Tibial nerve (tissue), 4 donors: ENCODE measurements at regions not wholly inside any gene's neighbourhood (a gene's known extent, or its start where the extent isn't known, plus 50 kb on each side); places are given as distances from the start of the nearest gene placed in this dataset.

Source experiments
- DNase-seq, 2 donors: peaks; one replicate each; pipeline ENCODE4 v3.0.0-alpha.2; 2019; ENCODE audit warnings: low spot score in 2 of 2
- H3K27ac ChIP-seq, 4 donors: fragments of 200-600 bp; sonication (generic) in 3 of 4; one replicate each; pipeline ENCODE4 v1.5.1; 2017 to 2019; ENCODE audit warnings: mild to moderate bottlenecking in 1 of 4
- H3K27me3 ChIP-seq, 2 donors: fragments of 200-600 bp; sonication (generic) in 1 of 2; one replicate each; pipeline versions ENCODE4 v1.5.1 to v1.6.0; 2017 to 2019
- H3K36me3 ChIP-seq, 3 donors: fragments of 200-600 bp; sonication (generic); one replicate each; pipeline ENCODE4 v1.5.1; 2018 to 2019
- H3K4me1 ChIP-seq, 4 donors: fragments of 200-600 bp; sonication (generic) in 3 of 4; one replicate each; pipeline ENCODE4 v1.5.1; 2017 to 2019
- H3K4me3 ChIP-seq, 4 donors: fragments of 200-600 bp; sonication (generic) in 3 of 4; one replicate each; pipeline ENCODE4 v1.5.1; 2017 to 2019; ENCODE audit warnings: mild to moderate bottlenecking in 1 of 4, moderate library complexity in 1 of 4
- H3K9me3 ChIP-seq, 4 donors: fragments of 200-600 bp; sonication (generic) in 3 of 4; one replicate each; pipeline ENCODE4 v1.5.1; 2017 to 2019
- CTCF ChIP-seq, 5 experiments: fragments of 200-600 bp in 3 of 5; fragments of 450-650 bp in 2 of 5; sonication (generic) in 3 of 5; IDR thresholded peaks; one replicate each; pipeline ENCODE4 v1.5.1; 2016 to 2019; ENCODE audit warnings: antibody characterized with exemption in 5 of 5, mild to moderate bottlenecking in 3 of 5, moderate library complexity in 2 of 5
- EP300 ChIP-seq, 2 donors: sonication (generic); formaldehyde crosslinking; IDR thresholded peaks; one replicate each; pipeline ENCODE4 v1.6.1; 2017; ENCODE audit warnings: antibody characterized with exemption in 2 of 2, mild to moderate bottlenecking in 1 of 2
- POLR2A ChIP-seq, 2 donors: fragments of 450-650 bp; IDR thresholded peaks; one replicate each; pipeline ENCODE4 v1.6.1; 2017; ENCODE audit warnings: antibody characterized with exemption in 2 of 2, mild to moderate bottlenecking in 2 of 2, moderate library complexity in 2 of 2
- WGBS, 2 donors: methylation state at CpG; one replicate each; pipeline ENCODE4 v1.1.5; 2018; 5-methylcytosine and 5-hydroxymethylcytosine counted together

- 2 to 3% methylated on average over 4 of the region's 4 CpGs for WGBS, 2 donors
- Histone ChIP-seq H3K9me3 (no peaks in the 10 kb centered on the region), H3K4me3 (no peak overlapping the region), H3K4me1 (peaks cover 0 to 3% (median 0%) of the 10 kb centered on the region in 4 donors), H3K27ac (no peak overlapping the region), H3K36me3 (no peaks in the 10 kb centered on the region), H3K27me3 (no peaks in the 10 kb centered on the region)
- DNase-seq: peak in 1 of 2 donors; percentile 64
- TF ChIP-seq EP300 (IDR thresholded peaks at IDR 0.05) (no peak), POLR2A (IDR thresholded peaks at IDR 0.05) (no peak), CTCF (IDR thresholded peaks at IDR 0.05) (peak; percentile 68 to 74 (median 72))
Measured at GRCh38 chr9:27726244-27727081, 153.2 kb upstream of the C9orf72 start.

- Histone ChIP-seq H3K4me3 (no peak overlapping the region), H3K36me3 (no peaks in the 10 kb centered on the region), H3K27ac (no peak overlapping the region), H3K9me3 (peaks cover 0 to 11% (median 0%) of the 10 kb centered on the region in 4 donors), H3K4me1 (no peaks in the 10 kb centered on the region), H3K27me3 (no peaks in the 10 kb centered on the region)
- 93 to 100% methylated on average over 1 of the region's 1 CpG for WGBS, 2 donors
- no peak for DNase-seq
- TF ChIP-seq CTCF (IDR thresholded peaks at IDR 0.05): no peak
- no peak for TF ChIP-seq POLR2A (IDR thresholded peaks at IDR 0.05)
- no peak for TF ChIP-seq EP300 (IDR thresholded peaks at IDR 0.05)
Measured at GRCh38 chr9:27732494-27732893, 159.2 kb upstream of the C9orf72 start.

GRCh38 chr9:27743490-27743889, 170.2 kb upstream of the C9orf72 start:
- no peaks in the 10 kb centered on the region for H3K27me3 ChIP-seq
- TF ChIP-seq CTCF (IDR thresholded peaks at IDR 0.05) (no peak), EP300 (IDR thresholded peaks at IDR 0.05) (no peak), POLR2A (IDR thresholded peaks at IDR 0.05) (no peak)
- WGBS, 2 donors: 80 to 94% methylated on average over 1 of the region's 1 CpG

GRCh38 chr9:27747450-27747849, 174.2 kb upstream of the C9orf72 start:
- WGBS, 2 donors: 9 to 18% methylated on average over 1 of the region's 1 CpG
- no peak for DNase-seq

More at GRCh38 chr9:27743490-27743889, 170.2 kb upstream of the C9orf72 start:
- Histone ChIP-seq H3K4me1 (no peaks in the 10 kb centered on the region), H3K9me3 (peaks cover 0 to 6% (median 0%) of the 10 kb centered on the region in 4 donors), H3K36me3 (no peaks in the 10 kb centered on the region), H3K27ac (no peak overlapping the region), H3K4me3 (no peak overlapping the region)
- no peak for DNase-seq

More at GRCh38 chr9:27747450-27747849, 174.2 kb upstream of the C9orf72 start:
- Histone ChIP-seq H3K4me1 (no peaks in the 10 kb centered on the region), H3K4me3 (no peak overlapping the region), H3K9me3 (no peaks in the 10 kb centered on the region), H3K36me3 (no peaks in the 10 kb centered on the region), H3K27me3 (no peaks in the 10 kb centered on the region), H3K27ac (no peak overlapping the region)
- TF ChIP-seq CTCF (IDR thresholded peaks at IDR 0.05) (no peak), EP300 (IDR thresholded peaks at IDR 0.05) (no peak), POLR2A (IDR thresholded peaks at IDR 0.05) (no peak)
